ENCODE measurements at regions not wholly inside any gene's neighbourhood (a gene's known extent, or its start where the extent isn't known, plus 50 kb on each side); places are given as distances from the start of the nearest gene placed in this dataset.

DNA sequence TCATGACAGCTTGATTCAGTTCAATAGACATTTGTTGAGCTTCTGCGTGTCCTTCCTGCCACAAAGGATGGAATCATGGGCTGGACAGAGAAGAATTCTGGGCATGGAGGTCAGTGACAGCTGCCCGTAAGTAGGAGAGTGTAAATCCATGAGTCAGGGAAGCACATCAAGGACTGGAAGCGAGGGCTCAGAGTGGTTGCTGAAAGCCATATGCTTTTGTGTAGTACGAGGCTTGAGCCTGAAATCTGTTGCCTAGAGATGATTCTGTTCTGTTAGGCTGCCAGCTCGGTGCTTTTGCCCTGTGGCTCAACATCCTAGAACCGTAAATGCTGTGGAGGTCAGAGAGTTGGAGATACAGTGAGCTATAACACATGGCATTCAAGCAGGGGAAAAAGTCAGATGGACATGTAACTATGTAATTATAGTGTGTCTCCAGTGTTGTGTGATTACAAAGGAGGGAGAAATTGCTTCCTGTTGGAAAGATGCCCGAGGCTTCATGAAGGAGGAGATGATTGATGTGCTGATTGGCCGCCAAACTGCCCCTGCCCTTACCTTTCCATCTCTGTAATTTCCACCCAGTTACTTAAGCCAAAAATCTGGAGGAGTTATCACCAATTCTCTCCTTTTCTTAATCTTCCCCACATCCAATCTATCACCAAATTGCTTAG, 92.8 kb upstream of the CACNA1E start:
- intact Hi-C loops (cut with micrococcal nuclease): no loop called here

DNA sequence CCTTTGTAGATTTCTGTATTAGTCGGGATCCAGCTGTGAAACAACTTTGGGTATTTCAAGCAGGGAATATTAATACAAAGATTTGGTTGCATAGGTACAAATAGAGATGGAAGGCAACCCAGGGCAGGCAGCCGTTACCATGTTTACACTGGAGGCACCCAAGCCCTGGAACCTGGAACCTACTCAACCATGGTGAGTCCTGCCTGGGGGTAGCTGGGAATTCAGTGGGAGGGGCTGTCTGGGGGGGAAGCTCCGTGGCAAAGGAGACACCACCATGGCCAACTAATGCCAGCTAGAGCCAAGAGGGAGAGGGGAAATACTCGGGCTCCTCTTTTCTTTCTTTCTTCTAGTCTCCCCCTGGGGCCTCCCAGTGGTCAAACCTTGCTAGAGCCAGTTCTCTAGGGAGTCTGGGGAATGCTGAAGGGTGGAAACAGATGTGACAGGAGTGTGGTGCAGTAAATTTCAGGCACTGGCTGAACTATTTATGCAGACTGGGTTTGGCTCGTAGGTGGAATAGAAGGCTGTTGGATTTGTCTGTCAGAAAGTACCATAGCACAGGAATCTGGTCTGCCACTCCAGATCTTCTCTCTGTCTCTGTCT, 91.9 kb upstream of the CACNA1E start:
- no peaks in the 10 kb centered on the region; the same call in none of the 2 replicates for H3K27me3 ChIP-seq (ENCODE audit: insufficient read depth, low read length)
- DNase-seq (ENCODE audit: low read depth, low spot score): no peak
- POLR2A ChIA-PET: no interaction called here

More for the DNA sequence above, 92.8 kb upstream of the CACNA1E start:
- Histone ChIP-seq H2AFZ (ENCODE audit: low read depth, low read length, poor library complexity, severe bottlenecking) (no peak overlapping the region), H3K4me2 (ENCODE audit: low read length) (no peak overlapping the region), H3K9me2 (ENCODE audit: insufficient read depth) (no peaks in the 10 kb centered on the region), H4K20me1 (ENCODE audit: insufficient read depth) (no peaks in the 10 kb centered on the region), H3K4me3 (replicated peaks in 1 of 2; ENCODE audit: low read depth in 1 of 2, low read length in 2 of 2) (no peak overlapping the region), H3K27me3 (ENCODE audit: insufficient read depth, low read length) (no peaks in the 10 kb centered on the region; the same call in 1 of the 2 replicates), H3K27ac (ENCODE audit: low read depth, low read length) (no peak overlapping the region), H3K9ac (ENCODE audit: low read length) (no peak overlapping the region), H3K79me2 (ENCODE audit: insufficient read depth, low read length) (no peaks in the 10 kb centered on the region), H3K4me1 (ENCODE audit: control insufficient read depth in 1 of 2, insufficient read depth in 2 of 2, low read length in 2 of 2) (peaks cover 2 to 11% of the 10 kb centered on the region in 2 experiments; a peak in 2 of 4 replicates), H3K36me3 (ENCODE audit: control insufficient read depth in 1 of 2, insufficient read depth in 2 of 2, low read length in 2 of 2) (no peaks in the 10 kb centered on the region), H3K9me3 (ENCODE audit: control insufficient read depth in 1 of 2, insufficient read depth in 1 of 2, low read depth in 1 of 2, low read length in 2 of 2) (no peaks in the 10 kb centered on the region)
- BruUV-seq (replicated peaks): no TSS peak
- ATAC-seq: peak; percentile 22; the same call in 1 of the 2 replicates
- ChIA-PET CTCF (no interaction called here), RAD21 (ENCODE audit: low non-redundant PET in 1 of 2, low total read pairs in 2 of 2, uncharacterized antibody in 2 of 2, unreplicated experiment in 2 of 2) (no interaction called here), POLR2A (no interaction called here)
- DNase-seq (ENCODE audit: low read depth, low spot score): no peak
- TF ChIP-seq SIN3A (IDR thresholded peaks at IDR 0.05; ENCODE audit: low read depth): no peak

More for the DNA sequence above, 91.9 kb upstream of the CACNA1E start:
- BruUV-seq (replicated peaks): no TSS peak
- RAD21 ChIA-PET (ENCODE audit: low non-redundant PET in 1 of 2, low total read pairs in 2 of 2, uncharacterized antibody in 2 of 2, unreplicated experiment in 2 of 2): no interaction called here
- Histone ChIP-seq H3K9me2 (ENCODE audit: insufficient read depth) (no peaks in the 10 kb centered on the region), H3K4me3 (replicated peaks in 1 of 2; ENCODE audit: low read depth in 1 of 2, low read length in 2 of 2) (no peak overlapping the region), H3K9ac (ENCODE audit: low read length) (no peak overlapping the region), H4K20me1 (ENCODE audit: insufficient read depth) (no peaks in the 10 kb centered on the region), H3K9me3 (ENCODE audit: control insufficient read depth in 1 of 2, insufficient read depth in 1 of 2, low read depth in 1 of 2, low read length in 2 of 2) (no peaks in the 10 kb centered on the region), H3K36me3 (ENCODE audit: control insufficient read depth in 1 of 2, insufficient read depth in 2 of 2, low read length in 2 of 2) (no peaks in the 10 kb centered on the region), H3K79me2 (ENCODE audit: insufficient read depth, low read length) (no peaks in the 10 kb centered on the region), H3K4me1 (ENCODE audit: control insufficient read depth in 1 of 2, insufficient read depth in 2 of 2, low read length in 2 of 2) (peaks cover 2 to 11% of the 10 kb centered on the region in 2 experiments; a peak in 2 of 4 replicates), H3K27ac (ENCODE audit: low read depth, low read length) (no peak overlapping the region), H2AFZ (ENCODE audit: low read depth, low read length, poor library complexity, severe bottlenecking) (no peak overlapping the region), H3K4me2 (ENCODE audit: low read length) (no peak overlapping the region)
- CTCF ChIA-PET: no interaction called here
- intact Hi-C loops (cut with micrococcal nuclease): no loop called here
- TF ChIP-seq EZH2 (IDR thresholded peaks at IDR 0.05): no peak
- TF ChIP-seq, protein P1, sequence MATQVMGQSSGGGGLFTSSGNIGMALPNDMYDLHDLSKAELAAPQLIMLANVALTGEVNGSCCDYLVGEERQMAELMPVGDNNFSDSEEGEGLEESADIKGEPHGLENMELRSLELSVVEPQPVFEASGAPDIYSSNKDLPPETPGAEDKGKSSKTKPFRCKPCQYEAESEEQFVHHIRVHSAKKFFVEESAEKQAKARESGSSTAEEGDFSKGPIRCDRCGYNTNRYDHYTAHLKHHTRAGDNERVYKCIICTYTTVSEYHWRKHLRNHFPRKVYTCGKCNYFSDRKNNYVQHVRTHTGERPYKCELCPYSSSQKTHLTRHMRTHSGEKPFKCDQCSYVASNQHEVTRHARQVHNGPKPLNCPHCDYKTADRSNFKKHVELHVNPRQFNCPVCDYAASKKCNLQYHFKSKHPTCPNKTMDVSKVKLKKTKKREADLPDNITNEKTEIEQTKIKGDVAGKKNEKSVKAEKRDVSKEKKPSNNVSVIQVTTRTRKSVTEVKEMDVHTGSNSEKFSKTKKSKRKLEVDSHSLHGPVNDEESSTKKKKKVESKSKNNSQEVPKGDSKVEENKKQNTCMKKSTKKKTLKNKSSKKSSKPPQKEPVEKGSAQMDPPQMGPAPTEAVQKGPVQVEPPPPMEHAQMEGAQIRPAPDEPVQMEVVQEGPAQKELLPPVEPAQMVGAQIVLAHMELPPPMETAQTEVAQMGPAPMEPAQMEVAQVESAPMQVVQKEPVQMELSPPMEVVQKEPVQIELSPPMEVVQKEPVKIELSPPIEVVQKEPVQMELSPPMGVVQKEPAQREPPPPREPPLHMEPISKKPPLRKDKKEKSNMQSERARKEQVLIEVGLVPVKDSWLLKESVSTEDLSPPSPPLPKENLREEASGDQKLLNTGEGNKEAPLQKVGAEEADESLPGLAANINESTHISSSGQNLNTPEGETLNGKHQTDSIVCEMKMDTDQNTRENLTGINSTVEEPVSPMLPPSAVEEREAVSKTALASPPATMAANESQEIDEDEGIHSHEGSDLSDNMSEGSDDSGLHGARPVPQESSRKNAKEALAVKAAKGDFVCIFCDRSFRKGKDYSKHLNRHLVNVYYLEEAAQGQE (IDR thresholded peaks at IDR 0.05; ENCODE audit: low read depth): no peak
- TF ChIP-seq, protein P2, sequence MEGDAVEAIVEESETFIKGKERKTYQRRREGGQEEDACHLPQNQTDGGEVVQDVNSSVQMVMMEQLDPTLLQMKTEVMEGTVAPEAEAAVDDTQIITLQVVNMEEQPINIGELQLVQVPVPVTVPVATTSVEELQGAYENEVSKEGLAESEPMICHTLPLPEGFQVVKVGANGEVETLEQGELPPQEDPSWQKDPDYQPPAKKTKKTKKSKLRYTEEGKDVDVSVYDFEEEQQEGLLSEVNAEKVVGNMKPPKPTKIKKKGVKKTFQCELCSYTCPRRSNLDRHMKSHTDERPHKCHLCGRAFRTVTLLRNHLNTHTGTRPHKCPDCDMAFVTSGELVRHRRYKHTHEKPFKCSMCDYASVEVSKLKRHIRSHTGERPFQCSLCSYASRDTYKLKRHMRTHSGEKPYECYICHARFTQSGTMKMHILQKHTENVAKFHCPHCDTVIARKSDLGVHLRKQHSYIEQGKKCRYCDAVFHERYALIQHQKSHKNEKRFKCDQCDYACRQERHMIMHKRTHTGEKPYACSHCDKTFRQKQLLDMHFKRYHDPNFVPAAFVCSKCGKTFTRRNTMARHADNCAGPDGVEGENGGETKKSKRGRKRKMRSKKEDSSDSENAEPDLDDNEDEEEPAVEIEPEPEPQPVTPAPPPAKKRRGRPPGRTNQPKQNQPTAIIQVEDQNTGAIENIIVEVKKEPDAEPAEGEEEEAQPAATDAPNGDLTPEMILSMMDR (IDR thresholded peaks at IDR 0.05 in 2 of 3, conservative IDR thresholded peaks at IDR 0.05 in 1 of 3; ENCODE audit: borderline replicate concordance in 1 of 3, insufficient read depth in 1 of 3, low read depth in 2 of 3, low read length in 2 of 3): peak in 2 of 3 experiments; percentile 39 to 48; a peak in 4 of 6 replicates
- ATAC-seq: peak; percentile 79
